Myocyte (in vitro differentiated cells): ENCODE measurements at regions not wholly inside any gene's neighbourhood (a gene's known extent, or its start where the extent isn't known, plus 50 kb on each side); places are given as distances from the start of the nearest gene placed in this dataset.
A peak's percentile ranks its signal among the peaks of the same experiment; 100 is the strongest.

Source experiments
- DNase-seq: peaks from one replicate; pipeline ENCODE4 v3.0.0-alpha.2; 2012; ENCODE audit warnings: low read depth

DNA sequence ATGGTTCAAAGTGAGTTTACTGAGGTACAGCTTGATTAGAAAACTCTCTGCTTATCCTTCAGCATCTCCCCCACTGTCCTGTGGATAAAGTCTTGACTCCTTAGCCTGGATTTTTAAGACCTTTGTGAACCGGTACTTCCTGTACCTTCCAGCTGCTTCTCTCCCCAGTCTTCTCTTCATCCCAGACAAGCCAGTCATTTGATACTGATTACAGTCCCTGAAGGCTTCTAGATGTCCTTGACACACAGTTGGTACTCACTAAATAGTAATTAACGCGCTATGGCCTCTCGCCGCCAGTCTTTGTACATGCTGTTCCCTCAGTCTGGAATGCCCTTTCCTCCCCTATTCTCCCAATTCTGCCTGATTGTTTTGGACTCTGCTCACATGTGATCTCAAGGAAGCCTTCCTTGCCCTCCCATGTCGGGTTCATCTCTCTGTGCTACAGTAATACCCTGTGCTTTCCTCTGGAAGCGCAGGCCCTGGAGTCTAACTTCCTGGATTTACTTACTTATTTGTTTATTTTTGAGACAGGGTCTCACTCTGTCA, 50.6 kb upstream of the PTGR2 start:
- no peak for DNase-seq

DNA sequence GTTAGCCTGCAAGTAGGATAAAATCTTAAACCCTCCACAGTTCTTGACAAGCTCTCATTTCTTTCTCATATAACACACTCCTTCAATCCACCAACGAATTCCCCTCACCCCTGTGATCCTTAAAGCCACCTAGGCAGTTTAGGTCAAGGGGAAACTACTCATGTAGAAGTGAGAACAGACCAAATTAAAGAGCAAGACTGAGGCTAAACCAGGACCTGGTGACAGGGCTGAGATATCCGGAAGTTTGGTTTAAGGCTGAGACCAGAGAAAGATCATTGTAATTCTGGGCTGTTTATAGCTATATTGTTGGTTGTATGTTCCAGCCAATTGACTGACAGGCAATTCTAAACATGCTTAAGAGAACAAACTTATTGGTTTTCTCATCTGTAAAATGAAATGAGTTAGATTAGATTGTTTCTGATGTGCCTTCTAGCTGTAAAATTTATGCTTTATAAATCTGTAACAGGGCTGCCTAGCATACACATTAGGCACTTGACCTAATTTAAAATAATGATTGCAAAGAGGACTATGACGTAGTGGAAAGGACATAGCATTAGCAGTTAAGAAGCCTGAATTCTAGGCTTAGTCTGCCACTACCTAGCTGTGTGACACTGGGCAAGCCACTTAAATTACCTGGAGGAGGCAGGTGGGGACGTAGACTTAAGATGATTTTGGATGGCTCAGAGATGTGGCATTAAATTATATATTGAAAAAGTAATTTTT, 53.9 kb upstream of the PTGR2 start:
- DNase-seq: no peak

DNA sequence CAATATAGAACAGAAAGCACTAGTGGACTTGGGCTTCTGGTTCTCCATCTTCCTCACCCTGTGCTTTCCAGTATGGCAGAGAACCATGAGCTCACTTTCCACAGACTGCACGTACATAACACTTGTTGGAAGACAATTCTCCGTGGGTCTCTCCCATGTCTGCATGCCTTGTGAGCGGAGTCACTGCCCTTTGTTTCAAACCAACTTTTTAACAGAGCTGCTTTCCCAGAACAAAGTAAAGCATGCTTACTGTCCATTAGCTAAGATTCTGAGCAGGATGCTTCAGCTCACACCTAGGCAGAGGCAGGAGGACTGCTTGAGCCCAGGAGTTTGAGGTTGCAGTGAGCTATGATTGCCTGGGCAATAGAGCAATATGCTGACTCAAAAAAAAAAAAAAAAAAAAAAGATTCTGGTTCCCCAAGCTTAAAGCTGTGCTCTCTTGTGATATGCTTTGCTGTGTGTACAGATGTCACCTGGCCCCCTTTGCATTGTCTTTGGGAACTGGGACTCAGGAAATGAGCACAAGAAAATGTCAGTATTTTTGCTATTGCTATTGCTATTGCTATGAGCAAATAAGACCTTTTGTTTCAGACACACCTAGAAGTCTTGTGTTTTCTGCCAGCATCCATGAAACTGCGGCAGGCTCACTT, 54.6 kb upstream of the PTGR2 start:
- peak; percentile 31 for DNase-seq

DNA sequence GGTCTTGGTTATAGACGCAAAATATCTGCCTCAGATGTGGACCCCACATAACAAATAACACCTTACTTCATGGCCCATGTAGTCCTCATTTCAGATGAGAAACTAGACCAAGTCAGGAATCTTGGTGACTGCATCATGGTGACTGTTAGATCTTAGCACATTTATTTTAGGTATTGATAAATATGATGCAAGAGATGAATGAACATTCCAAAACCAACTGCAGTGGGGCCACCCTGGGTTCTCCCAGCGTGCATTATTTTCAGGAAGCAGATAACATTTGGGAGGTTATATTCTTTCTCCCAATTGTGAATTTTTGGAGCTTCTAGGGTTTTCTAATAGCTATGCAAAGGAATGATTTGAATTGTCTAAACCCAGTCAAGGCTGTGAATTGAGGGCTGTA, 55.2 kb upstream of the PTGR2 start:
- DNase-seq: no peak

DNA sequence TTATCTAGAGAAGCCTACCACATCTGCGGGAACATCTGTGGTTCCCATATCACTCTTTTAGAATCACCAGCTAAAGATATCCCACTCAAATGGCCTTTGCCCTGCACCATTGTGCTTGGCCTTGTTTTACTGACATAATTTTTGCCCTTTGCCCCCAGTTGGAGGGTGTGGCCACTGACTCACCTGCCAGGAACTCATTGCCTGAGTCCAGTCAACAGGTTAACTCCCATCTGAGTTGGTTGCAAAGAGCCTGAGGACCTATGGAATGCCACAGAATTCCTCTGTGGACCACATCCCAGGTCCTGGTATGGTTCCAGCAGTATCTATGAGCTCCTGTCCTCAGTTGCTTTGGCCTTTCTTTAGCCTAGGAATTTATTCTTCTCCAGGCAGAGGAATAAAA, 55.7 kb upstream of the PTGR2 start:
- peak; percentile 56 for DNase-seq

DNA sequence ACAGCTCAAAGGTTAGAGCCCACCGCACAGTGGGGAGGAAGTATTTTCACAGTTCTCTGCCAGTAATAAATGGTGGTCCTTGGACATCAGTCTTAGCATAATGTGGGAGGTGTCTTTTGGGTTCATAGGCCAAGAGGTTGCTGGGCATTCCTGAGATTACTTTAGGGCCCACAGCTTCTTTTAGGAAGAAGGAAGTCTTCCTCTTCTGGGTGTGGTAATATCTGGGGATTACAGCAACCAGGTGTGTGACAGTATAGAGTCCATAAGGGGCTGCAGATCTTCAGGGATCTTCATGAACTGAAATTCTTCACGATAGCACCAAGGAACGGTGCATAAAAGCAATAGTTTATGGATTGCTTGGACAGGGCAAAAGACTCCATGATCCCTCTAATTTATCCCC, 56.2 kb upstream of the PTGR2 start:
- DNase-seq: no peak

DNA sequence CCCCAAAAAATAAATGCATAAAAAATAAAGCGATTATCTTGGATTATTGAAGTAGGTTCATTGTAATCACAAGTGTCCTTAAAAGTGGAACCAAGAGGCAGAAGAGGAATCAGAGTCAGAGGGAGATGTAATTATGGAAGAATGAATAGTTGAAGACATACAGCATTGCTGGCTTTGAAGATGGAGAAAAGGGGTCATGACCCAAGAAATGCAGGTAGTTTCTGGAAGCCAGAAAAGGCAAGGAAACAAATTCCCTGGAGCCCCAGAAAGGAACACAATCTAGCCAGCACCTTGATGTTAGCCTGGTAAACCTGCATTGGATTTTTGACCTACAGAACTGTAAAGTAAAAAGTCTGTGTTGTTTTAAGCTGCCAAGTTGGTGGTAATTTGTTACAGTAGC, 57.5 kb upstream of the PTGR2 start:
- DNase-seq: no peak

DNA sequence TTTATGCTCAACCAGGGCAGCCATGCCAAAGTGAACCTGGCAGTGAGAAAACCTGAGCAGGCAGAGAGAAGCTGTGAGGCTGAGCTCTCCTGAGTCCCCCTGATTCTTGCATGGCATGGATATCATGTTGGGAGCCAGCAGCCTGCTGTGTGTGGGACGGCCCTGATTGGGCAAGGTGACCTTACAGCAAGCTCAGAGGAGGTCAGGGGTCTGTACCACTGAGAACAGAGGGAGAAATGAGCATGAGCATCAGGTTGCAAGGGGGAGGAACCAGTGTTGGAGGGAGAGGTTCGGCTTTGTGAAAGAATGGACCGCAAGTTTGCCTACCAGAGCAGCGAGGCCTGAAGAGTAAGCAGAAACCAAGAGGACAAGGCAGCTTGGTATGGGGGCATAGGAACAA, 59.1 kb upstream of the PTGR2 start:
- no peak for DNase-seq

DNA sequence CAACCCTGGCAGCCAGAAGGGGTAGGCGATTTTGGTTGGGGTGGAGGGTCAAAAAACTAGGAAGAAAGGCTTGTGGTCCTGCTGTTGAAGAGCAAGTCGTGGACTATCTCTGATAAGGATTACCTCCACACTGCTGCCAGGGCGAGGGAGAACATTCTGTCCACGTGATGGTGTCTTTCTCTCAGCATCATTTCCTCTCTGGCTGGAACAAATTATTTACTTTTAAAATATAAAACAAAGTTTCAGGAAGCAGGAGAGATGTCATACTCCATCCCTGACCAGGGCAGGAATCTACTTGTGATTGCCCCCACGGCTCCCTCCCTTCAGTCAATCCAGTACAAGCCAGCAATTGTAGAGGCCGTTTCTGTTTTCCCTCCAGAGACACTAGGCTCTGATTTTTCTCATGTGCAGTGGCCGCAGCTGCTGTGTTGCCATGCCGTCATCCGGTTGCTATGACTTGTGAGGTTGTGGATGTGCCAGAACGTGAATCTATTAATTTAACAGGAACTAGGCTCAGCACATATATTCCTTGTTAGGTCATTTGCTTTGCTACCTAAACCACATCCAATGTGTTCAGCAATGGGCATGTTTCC, 61.5 kb upstream of the PTGR2 start:
- DNase-seq: peak; percentile 92

DNA sequence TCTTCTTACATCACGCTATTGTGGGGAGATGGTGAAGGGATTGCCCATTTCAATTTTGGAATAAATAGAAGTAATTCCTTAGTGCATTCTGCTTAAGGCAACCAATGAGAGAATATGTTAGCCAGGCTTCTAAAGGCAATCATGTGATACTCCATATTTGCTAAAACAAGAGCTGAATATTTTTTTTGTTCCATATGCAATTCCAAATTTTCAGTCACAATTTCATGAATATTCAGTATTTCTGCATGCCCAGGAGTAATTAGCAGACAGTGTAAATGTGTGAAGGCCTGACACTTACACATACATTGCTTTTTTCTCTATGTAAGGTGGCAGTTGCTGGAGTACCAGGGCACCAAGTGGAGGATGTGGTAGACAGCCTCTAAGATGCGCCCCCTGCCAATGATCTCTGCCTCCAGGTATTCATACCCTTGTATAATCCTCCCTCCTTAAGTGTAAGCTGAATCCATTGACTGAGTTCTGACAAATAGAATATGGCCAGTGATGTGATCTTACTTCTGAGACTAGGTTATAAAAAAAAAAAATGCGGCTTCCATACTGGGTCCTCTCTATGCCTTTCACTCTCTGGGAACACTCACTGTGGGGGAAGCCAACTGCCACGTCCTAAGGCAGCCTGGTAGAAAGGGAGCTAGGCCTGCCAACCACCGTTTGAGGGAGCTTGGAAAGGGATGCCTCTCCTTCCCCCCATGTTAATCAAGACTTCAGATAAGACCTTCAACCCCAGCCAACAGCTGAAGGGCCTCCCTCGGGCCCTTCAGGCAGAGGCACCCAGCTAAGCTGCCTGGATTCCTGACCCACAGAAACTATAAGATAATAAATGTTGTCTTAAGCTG, 62.7 kb upstream of the PTGR2 start:
- peak; percentile 34 for DNase-seq

DNA sequence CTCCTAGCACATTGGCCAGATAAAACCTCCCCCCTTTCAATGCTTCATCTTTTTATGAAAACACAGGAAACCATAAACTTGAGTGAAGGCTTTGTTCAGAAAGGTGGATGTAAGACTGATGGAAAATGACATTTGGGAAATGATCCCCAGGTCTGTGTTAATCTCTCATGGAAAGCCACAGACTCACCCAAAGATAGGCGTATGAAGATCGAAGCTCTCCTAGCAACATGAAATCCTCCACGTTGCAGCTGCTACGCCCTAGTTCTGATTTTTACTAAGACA, 63.4 kb upstream of the PTGR2 start:
- DNase-seq: no peak

DNA sequence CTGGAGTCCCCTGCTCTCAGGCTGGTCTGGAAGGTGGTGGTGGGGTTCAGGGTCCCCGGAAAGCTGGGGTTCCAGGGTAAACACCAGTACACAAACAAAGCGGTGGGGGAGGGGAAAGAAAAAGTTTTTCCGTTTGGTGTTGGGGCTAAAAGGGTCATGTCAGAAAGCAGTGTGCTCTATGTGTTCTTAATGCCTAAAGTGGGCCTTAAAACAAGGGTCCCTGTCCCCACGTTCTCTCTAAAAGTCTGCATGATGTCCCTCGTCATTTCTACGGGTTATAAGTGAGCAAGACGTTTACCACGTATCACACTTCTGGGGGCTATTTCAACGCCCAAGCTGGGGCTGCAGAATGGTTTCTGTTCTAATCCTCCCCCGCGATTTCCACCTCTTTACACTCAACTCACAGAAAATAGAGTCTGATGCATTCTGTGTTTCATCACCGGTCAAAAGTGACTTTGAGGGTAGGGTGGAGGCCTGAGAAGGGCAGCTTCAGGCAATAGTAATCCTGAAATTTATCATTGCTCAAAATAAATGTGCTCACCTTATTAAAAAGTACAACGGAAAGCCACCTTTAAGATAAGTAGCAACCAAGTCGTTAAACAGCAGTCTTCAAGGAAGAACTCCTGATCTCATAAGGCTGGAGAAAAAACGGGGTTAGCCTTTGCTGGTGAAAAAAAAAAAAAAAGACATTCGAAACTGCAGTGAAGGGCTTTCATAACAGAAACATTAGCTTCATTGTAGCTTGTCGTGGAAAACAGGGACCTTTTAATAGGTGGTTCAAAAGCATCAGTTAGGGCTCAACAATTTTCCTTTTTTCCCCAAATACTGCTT, 63.9 kb upstream of the PTGR2 start:
- peak; percentile 47 for DNase-seq

DNA sequence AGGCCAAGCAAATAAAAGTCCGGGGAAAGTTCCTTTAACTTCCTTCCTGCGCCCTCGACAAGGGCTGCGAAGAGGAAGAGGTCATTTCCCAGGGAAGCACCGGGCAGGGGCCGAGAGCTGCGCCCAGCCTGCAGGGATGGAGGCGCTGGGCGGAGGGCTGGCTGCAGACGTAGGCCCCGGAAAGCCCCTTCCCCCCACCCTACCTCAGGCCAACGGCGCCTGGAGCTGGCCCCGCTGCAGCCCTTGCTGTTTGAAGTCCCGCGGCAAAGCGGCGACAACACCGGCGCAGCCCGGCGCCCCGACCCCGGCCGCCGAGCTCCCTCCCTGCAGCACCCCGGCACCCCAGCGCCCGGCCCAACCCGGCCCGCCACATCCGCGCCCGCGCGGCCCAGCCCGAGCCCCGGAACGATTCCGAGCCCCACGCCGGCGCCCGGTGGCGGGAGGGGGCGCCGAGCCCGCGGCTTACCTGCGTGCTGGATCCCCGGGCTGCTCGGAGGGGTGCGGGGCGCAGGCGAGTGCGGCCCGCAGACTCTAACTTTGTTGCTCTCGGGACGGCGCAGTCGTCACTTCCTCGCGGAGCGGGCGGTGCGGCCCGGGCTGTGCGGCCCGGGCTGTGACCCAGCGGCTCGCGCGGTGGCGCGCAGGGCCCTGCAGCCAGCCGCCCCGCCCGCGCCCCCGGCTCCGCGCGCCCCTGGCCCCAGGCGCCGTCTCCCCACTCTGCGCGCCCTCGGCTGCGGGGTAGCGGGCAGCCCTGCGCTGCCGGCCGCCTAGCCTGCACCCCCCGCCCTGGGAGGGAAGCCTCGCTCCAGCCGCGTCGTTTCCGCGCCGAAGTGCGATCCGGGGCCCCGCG, 64.8 kb upstream of the PTGR2 start:
- DNase-seq: peak; percentile 65

DNA sequence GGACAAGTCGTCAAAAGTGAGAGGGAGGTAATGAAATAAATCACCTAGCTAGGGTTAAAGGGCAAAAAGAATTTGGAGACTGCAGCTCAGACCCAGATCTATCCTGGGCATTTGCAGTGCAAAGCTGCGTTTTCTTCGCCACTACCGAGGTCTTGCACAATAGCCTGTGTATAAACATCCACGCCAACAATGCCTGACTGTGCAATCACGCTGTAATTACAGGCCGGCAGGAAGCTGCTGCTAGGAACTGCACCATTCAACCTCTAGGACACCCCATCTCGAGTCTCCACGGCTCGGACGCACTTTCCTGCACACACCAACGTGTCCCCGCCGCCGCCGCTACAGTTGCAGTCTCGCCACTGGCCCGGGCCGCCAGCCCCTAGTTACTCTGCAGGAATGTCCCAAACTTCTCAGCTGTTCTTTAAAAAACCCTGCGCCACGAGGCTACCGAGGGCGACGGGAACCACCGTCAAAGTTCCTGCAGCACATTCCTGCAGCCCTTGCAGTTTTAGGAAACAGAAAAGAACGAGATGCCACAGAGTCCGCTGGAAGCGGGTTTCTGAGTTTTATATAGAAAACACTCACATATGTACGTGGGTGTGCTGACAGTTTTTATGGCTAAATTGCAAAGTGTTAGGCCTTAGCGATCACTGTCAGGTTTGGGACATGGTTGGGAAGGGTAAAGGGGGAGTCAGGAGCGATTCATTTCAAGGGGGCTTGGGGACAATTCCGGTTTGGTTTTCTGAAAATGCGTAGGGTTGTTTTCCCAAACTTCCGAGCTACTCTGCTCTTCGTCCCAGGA, 65.6 kb upstream of the PTGR2 start:
- peak; percentile 75 for DNase-seq

DNA sequence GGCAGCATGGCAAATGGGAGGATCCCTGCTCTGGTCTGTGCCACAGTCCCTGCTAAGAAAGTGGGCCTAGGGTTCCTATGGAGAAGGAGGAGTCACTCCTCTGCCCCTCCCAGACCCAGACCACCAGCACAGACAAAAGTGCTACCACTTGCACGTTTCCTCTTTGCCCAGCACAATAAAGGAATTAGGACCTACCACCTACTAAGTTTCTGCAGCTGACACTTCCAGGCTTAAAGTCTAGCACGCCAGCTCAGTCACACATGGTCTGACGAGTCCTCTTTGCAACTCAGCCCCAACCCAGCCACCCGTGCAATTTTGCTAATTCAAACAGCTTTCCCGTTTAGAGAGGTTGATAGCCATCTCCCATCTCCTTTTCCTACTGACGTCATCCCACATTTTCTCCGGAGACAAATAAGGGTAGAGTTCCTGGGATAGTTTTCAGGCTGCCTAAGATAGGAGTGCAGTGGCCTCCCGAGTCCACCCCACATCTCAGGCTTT, 66.2 kb upstream of the PTGR2 start:
- peak; percentile 80 for DNase-seq

DNA sequence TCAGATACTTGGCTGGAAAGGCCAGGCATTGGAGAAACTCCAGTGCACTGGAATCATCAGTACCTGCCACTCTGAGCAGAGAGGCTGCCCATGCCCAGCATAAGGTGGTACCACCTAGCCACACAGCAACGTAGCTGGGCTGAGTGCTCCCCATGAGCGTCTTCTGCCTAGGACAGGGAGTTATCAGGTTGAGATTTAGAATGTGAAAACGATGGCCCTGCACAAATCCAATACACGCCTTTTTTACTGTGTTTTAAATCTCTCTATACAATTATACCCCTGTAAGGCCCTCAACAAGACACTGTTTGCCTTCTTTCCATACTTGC, 66.7 kb upstream of the PTGR2 start:
- no peak for DNase-seq

DNA sequence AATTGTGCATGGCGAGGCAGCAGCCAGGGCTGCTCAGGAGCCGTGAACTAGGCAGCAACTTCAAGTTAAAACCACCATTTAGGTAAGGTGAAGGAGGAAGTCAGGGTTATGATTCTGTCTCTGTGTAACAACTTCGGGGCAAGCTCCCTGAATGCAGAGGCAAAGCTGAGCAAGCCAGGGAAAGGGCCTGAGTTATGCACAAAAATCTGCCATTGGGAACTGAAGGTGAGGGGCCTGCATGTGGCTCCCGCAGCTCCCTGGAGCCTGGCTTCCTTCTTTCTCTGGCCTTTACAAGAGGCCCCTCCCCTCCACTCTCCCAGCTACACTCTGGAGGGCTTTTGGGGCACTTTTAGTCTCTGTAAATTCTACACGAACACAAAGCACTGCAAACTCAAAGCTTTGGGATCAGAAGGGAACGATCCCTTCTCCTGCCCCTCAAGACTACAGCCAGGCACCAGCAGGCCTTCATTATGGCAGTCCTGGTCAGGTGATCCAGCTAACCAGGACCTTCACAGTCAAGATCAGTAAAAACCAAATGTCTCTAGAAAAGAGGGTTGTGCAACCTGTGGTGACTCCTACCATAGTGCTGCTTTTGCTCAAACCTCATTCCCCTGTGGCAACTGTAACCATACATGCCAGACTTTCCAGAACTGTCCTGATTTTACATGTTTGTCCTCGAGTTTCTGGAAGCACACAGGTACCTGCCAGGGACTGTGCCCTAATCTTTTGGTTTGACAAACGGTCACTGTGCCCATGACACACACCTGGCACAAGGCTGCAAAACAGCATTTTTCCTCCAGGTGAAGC, 67.2 kb upstream of the PTGR2 start:
- DNase-seq: no peak

DNA sequence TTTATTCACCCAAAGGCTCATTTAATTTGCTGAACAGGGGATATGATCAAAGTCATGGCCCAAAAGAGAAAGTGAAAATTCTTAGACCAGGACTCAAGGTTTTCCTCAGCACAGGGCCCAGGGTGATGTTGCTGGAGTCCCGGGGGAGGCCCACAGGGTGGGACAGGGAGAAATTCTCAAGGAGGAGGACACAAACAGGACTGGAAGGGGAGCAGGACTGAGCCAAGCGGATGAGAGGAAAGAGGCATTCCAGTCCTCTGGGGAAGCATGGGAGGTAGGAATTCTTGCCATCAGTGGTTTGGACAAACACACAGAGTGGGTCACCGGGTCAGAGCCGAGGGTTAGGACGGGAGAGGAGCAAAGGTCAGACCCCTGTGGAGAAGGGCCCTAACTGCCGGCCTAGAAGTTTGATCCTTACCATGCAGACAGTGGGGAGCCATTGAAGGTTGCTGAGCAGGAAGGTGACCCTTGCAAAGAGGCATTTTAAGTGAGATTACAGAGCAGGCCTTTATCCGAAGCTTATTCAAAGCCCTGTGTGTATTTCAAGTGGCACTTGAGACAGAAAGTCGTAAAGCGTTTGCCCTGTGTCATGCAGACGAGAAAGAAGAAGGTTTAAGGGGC, 68.4 kb upstream of the PTGR2 start:
- no peak for DNase-seq
